H9 (cell line): ENCODE measurements at regions not wholly inside any gene's neighbourhood (a gene's known extent, or its start where the extent isn't known, plus 50 kb on each side); places are given as distances from the start of the nearest gene placed in this dataset.
A peak's percentile ranks its signal among the peaks of the same experiment; 100 is the strongest.

ENCODE experiments used
- DNase-seq: peaks from one replicate; pipeline ENCODE4 v3.0.0-alpha.2; 2017
- H2AFZ ChIP-seq: one replicate; pipeline ENCODE4 v1.6.1; 2013; ENCODE audit warnings: mild to moderate bottlenecking, low read length, control low read depth, moderate library complexity
- H2AK5ac ChIP-seq: 2 replicates; pipeline ENCODE4 v1.6.1; 2013; ENCODE audit warnings: low read length, control low read depth, mixed read lengths; ENCODE audit not compliant: insufficient read length
- H2BK120ac ChIP-seq: one replicate; pipeline ENCODE4 v1.6.1; 2013; ENCODE audit warnings: low read depth, mild to moderate bottlenecking, low read length, control low read depth, inconsistent platforms; ENCODE audit not compliant: poor library complexity, severe bottlenecking
- H2BK12ac ChIP-seq: 2 replicates; pipeline ENCODE4 v1.6.1; 2013; ENCODE audit warnings: low read length, control low read depth, mixed read lengths, low read depth; ENCODE audit not compliant: insufficient read length
- H2BK15ac ChIP-seq: 2 replicates; pipeline ENCODE4 v1.6.1; 2013; ENCODE audit warnings: low read depth, low read length, control low read depth
- H2BK20ac ChIP-seq: one replicate; pipeline ENCODE4 v1.6.1; 2013; ENCODE audit warnings: low read depth, mild to moderate bottlenecking, low read length, control low read depth, inconsistent platforms; ENCODE audit not compliant: poor library complexity, severe bottlenecking
- H2BK5ac ChIP-seq: 2 replicates; pipeline ENCODE4 v1.6.1; 2013; ENCODE audit warnings: low read length, control low read depth, mixed read lengths; ENCODE audit not compliant: insufficient read length
- H3K14ac ChIP-seq: 2 replicates; pipeline ENCODE4 v1.6.1; 2013; ENCODE audit warnings: low read length, control low read depth; ENCODE audit not compliant: insufficient read depth
- H3K18ac ChIP-seq: 2 replicates; pipeline ENCODE4 v1.6.1; 2013; ENCODE audit warnings: low read depth, mild to moderate bottlenecking, mixed read lengths, low read length, control low read depth; ENCODE audit not compliant: insufficient read length
- H3K23ac ChIP-seq: 2 replicates; pipeline ENCODE4 v1.6.1; 2013; ENCODE audit warnings: low read length, control low read depth, mixed read lengths, low read depth; ENCODE audit not compliant: insufficient read length
- H3K23me2 ChIP-seq: 2 replicates; pipeline ENCODE4 v1.6.1; 2013; ENCODE audit warnings: low read depth, mild to moderate bottlenecking, mixed read lengths, low read length, control low read depth; ENCODE audit not compliant: insufficient read length, poor library complexity, severe bottlenecking
- H3K27ac ChIP-seq: 2 replicates; pipeline ENCODE4 v1.5.1; 2013; ENCODE audit warnings: low read length, control low read depth, mixed read lengths, low read depth; ENCODE audit not compliant: insufficient read length
- H3K27me3 ChIP-seq: 2 replicates; pipeline ENCODE4 v1.6.1; 2013; ENCODE audit warnings: low read length, control low read depth, inconsistent platforms; ENCODE audit not compliant: insufficient read depth
- H3K4ac ChIP-seq: 2 replicates; pipeline ENCODE4 v1.6.1; 2013; ENCODE audit warnings: low read depth, mild to moderate bottlenecking, control low read depth, inconsistent platforms, low read length, moderate library complexity
- H3K4me1 ChIP-seq: 2 replicates; pipeline ENCODE4 v1.6.1; 2013; ENCODE audit warnings: low read length, control low read depth, inconsistent platforms; ENCODE audit not compliant: insufficient read depth
- H3K4me2 ChIP-seq: 2 replicates; pipeline ENCODE4 v1.6.1; 2013; ENCODE audit warnings: low read length, control low read depth, mixed read lengths; ENCODE audit not compliant: insufficient read length, insufficient read depth
- H3K56ac ChIP-seq: 2 replicates; pipeline ENCODE4 v1.6.1; 2013; ENCODE audit warnings: low read depth, mild to moderate bottlenecking, mixed read lengths, low read length, control low read depth; ENCODE audit not compliant: insufficient read length
- H3K79me1 ChIP-seq: 2 replicates; pipeline ENCODE4 v1.6.1; 2013; ENCODE audit warnings: low read depth, mild to moderate bottlenecking, moderate library complexity, low read length, control low read depth, inconsistent platforms; ENCODE audit not compliant: insufficient read depth, poor library complexity, severe bottlenecking
- H3K79me2 ChIP-seq: 2 replicates; pipeline ENCODE4 v1.6.1; 2013; ENCODE audit warnings: low read length, control low read depth, inconsistent platforms; ENCODE audit not compliant: insufficient read depth
- H3K9ac ChIP-seq: 2 replicates; pipeline ENCODE4 v1.6.1; 2013; ENCODE audit warnings: low read length, control low read depth, mixed read lengths; ENCODE audit not compliant: insufficient read length; ENCODE audit errors: extremely low read depth
- H3K9me3 ChIP-seq: one replicate; pipeline ENCODE4 v1.6.1; 2013; ENCODE audit warnings: low read depth, low read length, inconsistent platforms; ENCODE audit not compliant: control insufficient read depth
- H3T11ph ChIP-seq: one replicate; pipeline ENCODE4 v1.6.1; 2013; ENCODE audit warnings: mild to moderate bottlenecking, low read length, control low read depth, inconsistent platforms
- H4K20me1 ChIP-seq: one replicate; pipeline ENCODE4 v1.6.1; 2013; ENCODE audit not compliant: control insufficient read depth, insufficient read length, insufficient read depth
- H4K5ac ChIP-seq: 2 replicates; pipeline ENCODE4 v1.6.1; 2013; ENCODE audit warnings: low read depth, mild to moderate bottlenecking, mixed read lengths, low read length, control low read depth; ENCODE audit not compliant: insufficient read length
- H4K8ac ChIP-seq: replicated peaks from 2 replicates; pipeline ENCODE4 v1.6.1; 2013; ENCODE audit warnings: low read length, control low read depth, mixed read lengths, low read depth; ENCODE audit not compliant: insufficient read length
- H4K91ac ChIP-seq: 2 replicates; pipeline ENCODE4 v1.6.1; 2013; ENCODE audit warnings: low read depth, mild to moderate bottlenecking, moderate library complexity, mixed read lengths, low read length, control low read depth; ENCODE audit not compliant: insufficient read length
- H3K27ac Mint-ChIP-seq, 3 experiments: 2 replicates in 2 of 3; 3 replicates in 1 of 3; pipeline ENCODE4 v1.8.0; 2020 to 2021; ENCODE audit warnings: mixed read lengths in 3 of 3, mild to moderate bottlenecking in 1 of 3, moderate library complexity in 1 of 3
- H3K27me3 Mint-ChIP-seq: 2 replicates; pipeline ENCODE4 v1.8.0; 2021; ENCODE audit warnings: low read depth, mild to moderate bottlenecking, moderate library complexity, mixed read lengths
- H3K36me3 Mint-ChIP-seq, 3 experiments: 2 replicates in 2 of 3; 3 replicates in 1 of 3; pipeline ENCODE4 v1.8.0; 2020 to 2021; ENCODE audit warnings: low read depth in 3 of 3, mixed read lengths in 3 of 3; ENCODE audit not compliant: insufficient read depth in 1 of 3
- H3K4me1 Mint-ChIP-seq, 2 experiments: 2 replicates each; pipeline ENCODE4 v1.8.0; 2020; ENCODE audit warnings: mixed read lengths in 2 of 2
- H3K4me3 Mint-ChIP-seq, 2 experiments: 2 replicates in 1 of 2; 3 replicates in 1 of 2; pipeline ENCODE4 v1.8.0; 2020 to 2021; ENCODE audit warnings: mild to moderate bottlenecking in 2 of 2, mixed read lengths in 2 of 2, moderate library complexity in 1 of 2
- H3K9me3 Mint-ChIP-seq, 2 experiments: 2 replicates in 1 of 2; 3 replicates in 1 of 2; pipeline ENCODE4 v1.8.0; 2020; ENCODE audit warnings: mild to moderate bottlenecking in 2 of 2, mixed read lengths in 2 of 2, moderate library complexity in 1 of 2
- WGBS: extraction: QIAGEN DNeasy Blood & Tissue Kit; methylation state at CpG from one replicate; pipeline ENCODE4 v1.1.7; 2013; ENCODE audit warnings: missing lambda C conversion rate, low lambda C conversion rate, mixed read lengths; ENCODE audit not compliant: insufficient read length; ENCODE audit errors: extremely low coverage; 5-methylcytosine and 5-hydroxymethylcytosine counted together
- TF ChIP-seq, protein P1 (sequence below): fragments of 200-600 bp; sonication (generic); conservative IDR thresholded peaks from 3 replicates; pipeline ENCODE4 v1.8.0; 2021; ENCODE audit warnings: antibody characterized with exemption, mild to moderate bottlenecking

GRCh38 chr10:88045096-88045495 is 181.7 kb downstream of the PTEN start:
- TF ChIP-seq, protein P1, sequence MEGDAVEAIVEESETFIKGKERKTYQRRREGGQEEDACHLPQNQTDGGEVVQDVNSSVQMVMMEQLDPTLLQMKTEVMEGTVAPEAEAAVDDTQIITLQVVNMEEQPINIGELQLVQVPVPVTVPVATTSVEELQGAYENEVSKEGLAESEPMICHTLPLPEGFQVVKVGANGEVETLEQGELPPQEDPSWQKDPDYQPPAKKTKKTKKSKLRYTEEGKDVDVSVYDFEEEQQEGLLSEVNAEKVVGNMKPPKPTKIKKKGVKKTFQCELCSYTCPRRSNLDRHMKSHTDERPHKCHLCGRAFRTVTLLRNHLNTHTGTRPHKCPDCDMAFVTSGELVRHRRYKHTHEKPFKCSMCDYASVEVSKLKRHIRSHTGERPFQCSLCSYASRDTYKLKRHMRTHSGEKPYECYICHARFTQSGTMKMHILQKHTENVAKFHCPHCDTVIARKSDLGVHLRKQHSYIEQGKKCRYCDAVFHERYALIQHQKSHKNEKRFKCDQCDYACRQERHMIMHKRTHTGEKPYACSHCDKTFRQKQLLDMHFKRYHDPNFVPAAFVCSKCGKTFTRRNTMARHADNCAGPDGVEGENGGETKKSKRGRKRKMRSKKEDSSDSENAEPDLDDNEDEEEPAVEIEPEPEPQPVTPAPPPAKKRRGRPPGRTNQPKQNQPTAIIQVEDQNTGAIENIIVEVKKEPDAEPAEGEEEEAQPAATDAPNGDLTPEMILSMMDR = no peak
- H4K91ac ChIP-seq = no peak overlapping the region
- H3K4ac ChIP-seq = no peak overlapping the region
- H3K27ac Mint-ChIP-seq = peak overlapping the region in 1 of 3 experiments; percentile 54; a peak in 1 of 7 replicates
- H2BK12ac ChIP-seq = no peak overlapping the region
- no peak overlapping the region for H2AFZ ChIP-seq
- H4K5ac ChIP-seq = no peak overlapping the region
- no peak overlapping the region for H3K18ac ChIP-seq
- no peaks in the 10 kb centered on the region for H3K79me1 ChIP-seq
- H2AK5ac ChIP-seq = no peak overlapping the region
- H3K36me3 Mint-ChIP-seq = peaks cover 0 to 2% (median 0%) of the 10 kb centered on the region in 3 experiments; a peak in 5 of 7 replicates
- no peak overlapping the region for H3K27ac ChIP-seq
- H2BK5ac ChIP-seq = no peak overlapping the region
- DNase-seq = no peak
- no peaks in the 10 kb centered on the region for H3K27me3 ChIP-seq
- no peak overlapping the region for H2BK15ac ChIP-seq
- no peak overlapping the region for H3K14ac ChIP-seq
- no peak overlapping the region for H3K9ac ChIP-seq
- peaks cover 28 to 30% of the 10 kb centered on the region in 2 experiments for H3K4me1 Mint-ChIP-seq
- no peak overlapping the region for H3K4me3 Mint-ChIP-seq
- WGBS = no CpG with 5 or more reads among the region's 5 CpGs
- no peak overlapping the region for H3K23ac ChIP-seq
- no peak overlapping the region for H3T11ph ChIP-seq
- H4K20me1 ChIP-seq = no peaks in the 10 kb centered on the region
- no peak overlapping the region for H2BK120ac ChIP-seq
- H3K9me3 Mint-ChIP-seq = peaks cover 0 to 5% of the 10 kb centered on the region in 2 experiments; a peak in 3 of 5 replicates
- H3K56ac ChIP-seq = no peak overlapping the region
- no peak overlapping the region for H3K4me2 ChIP-seq
- peaks cover 8% of the 10 kb centered on the region; the same call in 1 of the 2 replicates for H3K4me1 ChIP-seq
- no peaks in the 10 kb centered on the region for H3K79me2 ChIP-seq
- no peak overlapping the region for H2BK20ac ChIP-seq
- no peak overlapping the region for H4K8ac ChIP-seq
- peaks cover 5% of the 10 kb centered on the region for H3K27me3 Mint-ChIP-seq
- H3K23me2 ChIP-seq = no peaks in the 10 kb centered on the region
- H3K9me3 ChIP-seq = no peaks in the 10 kb centered on the region
